Epithelial cell of proximal tubule (primary cell): ENCODE measurements at regions not wholly inside any gene's neighbourhood (a gene's known extent, or its start where the extent isn't known, plus 50 kb on each side); places are given as distances from the start of the nearest gene placed in this dataset.

Source experiments
- DNase-seq: peaks from one replicate; pipeline ENCODE4 v3.0.0-alpha.2; 2011; ENCODE audit warnings: low read depth
- H3K4me3 ChIP-seq: 2 replicates; pipeline ENCODE4 v1.5.1; 2011; ENCODE audit warnings: low read depth, mild to moderate bottlenecking, low read length
- TF ChIP-seq, protein P1 (sequence below): conservative IDR thresholded peaks from 2 replicates; pipeline ENCODE4 v1.5.1; 2012; ENCODE audit warnings: low read depth, mild to moderate bottlenecking, low read length

GRCh38 chr14:100438271-100438670 is 115.1 kb downstream of the SLC25A47 start:
- TF ChIP-seq, protein P1, sequence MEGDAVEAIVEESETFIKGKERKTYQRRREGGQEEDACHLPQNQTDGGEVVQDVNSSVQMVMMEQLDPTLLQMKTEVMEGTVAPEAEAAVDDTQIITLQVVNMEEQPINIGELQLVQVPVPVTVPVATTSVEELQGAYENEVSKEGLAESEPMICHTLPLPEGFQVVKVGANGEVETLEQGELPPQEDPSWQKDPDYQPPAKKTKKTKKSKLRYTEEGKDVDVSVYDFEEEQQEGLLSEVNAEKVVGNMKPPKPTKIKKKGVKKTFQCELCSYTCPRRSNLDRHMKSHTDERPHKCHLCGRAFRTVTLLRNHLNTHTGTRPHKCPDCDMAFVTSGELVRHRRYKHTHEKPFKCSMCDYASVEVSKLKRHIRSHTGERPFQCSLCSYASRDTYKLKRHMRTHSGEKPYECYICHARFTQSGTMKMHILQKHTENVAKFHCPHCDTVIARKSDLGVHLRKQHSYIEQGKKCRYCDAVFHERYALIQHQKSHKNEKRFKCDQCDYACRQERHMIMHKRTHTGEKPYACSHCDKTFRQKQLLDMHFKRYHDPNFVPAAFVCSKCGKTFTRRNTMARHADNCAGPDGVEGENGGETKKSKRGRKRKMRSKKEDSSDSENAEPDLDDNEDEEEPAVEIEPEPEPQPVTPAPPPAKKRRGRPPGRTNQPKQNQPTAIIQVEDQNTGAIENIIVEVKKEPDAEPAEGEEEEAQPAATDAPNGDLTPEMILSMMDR: no peak
- H3K4me3 ChIP-seq: no peak overlapping the region
- no peak for DNase-seq

DNA sequence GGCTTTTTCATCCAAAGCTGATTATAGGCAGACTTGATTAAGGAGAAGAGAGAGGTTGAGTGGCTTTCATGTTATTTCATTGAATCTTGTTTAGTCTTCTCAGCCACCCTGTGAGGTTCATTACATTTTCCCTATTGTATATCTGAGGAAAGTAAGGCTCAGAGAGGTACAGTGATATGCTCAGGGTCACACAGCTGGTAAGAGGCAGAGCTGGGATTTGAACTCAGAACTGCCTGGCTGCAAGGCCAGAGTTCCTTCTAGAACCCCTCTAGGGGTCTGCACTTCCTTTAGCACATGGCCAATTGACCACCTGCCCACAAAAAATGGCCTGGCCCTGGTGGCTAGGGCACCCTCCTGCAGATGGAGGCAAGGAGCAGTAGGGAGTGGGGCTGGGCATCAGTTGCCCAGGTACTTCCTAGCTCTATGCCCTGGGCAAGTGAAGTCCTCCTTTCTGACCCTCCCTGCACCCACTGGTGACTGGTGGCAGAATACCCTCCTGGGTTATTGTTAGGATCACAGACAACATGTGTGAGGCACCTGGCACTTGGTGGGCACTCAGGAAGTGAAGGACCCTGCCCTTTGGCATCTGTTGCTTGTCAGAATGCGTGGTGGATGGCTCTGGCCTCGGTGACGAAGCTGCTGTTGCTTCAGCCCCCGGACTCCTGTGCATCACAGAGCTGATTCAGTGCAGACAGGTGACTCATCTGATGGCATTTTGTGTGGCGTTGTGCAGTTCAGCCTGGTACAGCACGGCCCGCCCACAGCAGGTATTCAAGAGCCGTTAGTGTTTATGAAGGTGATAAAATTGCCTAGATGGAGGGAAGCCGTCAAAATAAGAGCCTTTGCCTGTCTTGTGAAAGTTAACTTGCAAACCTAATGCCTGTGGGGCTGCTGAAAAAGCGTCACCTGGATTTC is 115.8 kb downstream of the SLC25A47 start:
- DNase-seq: peak; percentile 61
- H3K4me3 ChIP-seq: no peak overlapping the region
- TF ChIP-seq, protein P1: no peak

GRCh38 chr14:100439781-100440180 is 116.6 kb downstream of the SLC25A47 start:
- no peak overlapping the region for H3K4me3 ChIP-seq
- TF ChIP-seq, protein P1: no peak
- no peak for DNase-seq

DNA sequence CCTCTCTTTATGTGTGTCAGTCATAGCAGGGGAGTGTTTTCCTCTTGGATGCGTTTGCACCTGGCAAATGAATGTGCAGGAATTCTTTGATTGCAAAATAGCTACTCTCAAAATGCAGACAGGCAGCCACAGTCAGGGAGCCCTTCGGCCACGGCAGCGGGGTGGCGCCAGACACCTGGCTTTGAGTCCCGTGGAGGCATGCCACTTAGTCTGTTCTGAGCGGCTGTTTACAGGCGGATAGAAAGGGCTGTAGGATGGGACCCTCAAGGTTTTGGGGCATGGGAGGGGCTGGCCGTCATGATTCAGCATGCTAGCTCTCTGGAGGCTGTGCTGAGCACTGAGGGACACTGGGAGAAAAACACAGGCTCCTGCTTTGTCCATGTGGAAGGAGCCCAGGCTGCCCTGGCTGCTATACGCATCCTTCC is 117.1 kb downstream of the SLC25A47 start:
- no peak overlapping the region for H3K4me3 ChIP-seq
- TF ChIP-seq, protein P1: peak; percentile 93
- peak; percentile 52 for DNase-seq

GRCh38 chr14:100440758-100441203 is 117.6 kb downstream of the SLC25A47 start:
- H3K4me3 ChIP-seq: no peak overlapping the region
- TF ChIP-seq, protein P1: no peak
- no peak for DNase-seq

GRCh38 chr14:100441271-100441947 is 118.3 kb downstream of the SLC25A47 start:
- DNase-seq: no peak
- TF ChIP-seq, protein P1: no peak

More at GRCh38 chr14:100441271-100441947, 118.3 kb downstream of the SLC25A47 start:
- no peak overlapping the region for H3K4me3 ChIP-seq
